Mammary epithelial cell (primary cell): ENCODE measurements at regions not wholly inside any gene's neighbourhood (a gene's known extent, or its start where the extent isn't known, plus 50 kb on each side); places are given as distances from the start of the nearest gene placed in this dataset.

Experiments used
- CTCF ChIP-seq, 2 donors: IDR thresholded peaks in 1 of 2; conservative IDR thresholded peaks in 1 of 2; 2 replicates each; pipeline ENCODE4 v1.5.1; 2011 to 2012; ENCODE audit warnings: inconsistent platforms in 2 of 2, low read length in 2 of 2, mild to moderate bottlenecking in 2 of 2, control low read depth in 1 of 2, low read depth in 1 of 2; ENCODE audit not compliant: insufficient read depth in 1 of 2; ENCODE audit errors: extremely low read depth in 1 of 2
- EZH2 ChIP-seq: IDR thresholded peaks from 2 replicates; pipeline ENCODE4 v1.6.1; 2012; ENCODE audit warnings: low read length, inconsistent platforms, borderline replicate concordance

DNA sequence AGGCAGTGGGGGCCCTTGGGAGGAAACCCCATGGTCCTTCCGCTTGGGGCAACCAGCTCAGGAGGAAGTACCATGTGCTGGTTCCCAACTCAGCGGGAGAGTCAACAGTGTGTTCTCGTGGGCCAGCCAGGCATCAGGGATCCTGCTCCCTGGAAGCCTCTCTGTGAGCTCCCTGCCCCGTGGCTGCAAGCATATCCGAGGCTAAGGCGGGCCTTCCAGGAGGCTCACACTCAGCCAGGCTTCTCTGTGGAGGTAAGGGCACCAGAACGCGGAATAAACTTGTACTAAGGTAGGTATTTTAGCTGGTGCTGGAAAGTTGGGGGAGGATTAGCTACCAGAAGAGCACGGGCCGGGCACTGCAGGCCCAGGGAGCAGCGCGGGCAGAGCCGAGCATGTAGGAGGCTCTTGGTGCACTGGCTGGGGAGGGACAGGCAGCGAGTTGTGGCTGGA is 74.7 kb upstream of the POU3F1 start:
- TF ChIP-seq CTCF (conservative IDR thresholded peaks at IDR 0.05 in 1 of 2, IDR thresholded peaks at IDR 0.05 in 1 of 2; ENCODE audit: extremely low read depth in 1 of 2, insufficient read depth in 1 of 2, low read depth in 1 of 2, low read length in 2 of 2) (no peak), EZH2 (no peak)
